ENCODE measurements at regions not wholly inside any gene's neighbourhood (a gene's known extent, or its start where the extent isn't known, plus 50 kb on each side); places are given as distances from the start of the nearest gene placed in this dataset.

DNA sequence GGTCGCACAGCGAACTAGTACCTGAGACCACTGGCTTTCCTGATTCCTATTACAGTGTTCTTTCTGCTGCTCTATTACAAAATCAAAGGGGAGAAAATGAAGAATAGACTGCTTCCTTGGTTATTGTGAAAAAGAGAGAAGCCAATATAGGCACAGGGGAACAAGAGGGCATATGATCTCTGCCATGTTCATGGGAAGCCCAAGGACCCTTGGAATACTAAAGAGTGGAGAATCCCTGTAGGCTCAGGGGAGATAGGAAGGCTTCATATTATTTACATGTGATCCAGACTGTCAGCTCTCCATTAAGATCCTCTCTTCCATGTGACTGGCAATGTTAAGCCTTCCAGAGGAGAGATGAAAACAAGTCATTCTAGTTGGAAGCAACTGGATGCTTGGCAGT lies 135.7 kb upstream of the MYCN start:
- TF ChIP-seq CTCF (IDR thresholded peaks at IDR 0.05; ENCODE audit: insufficient read depth, low read length, poor library complexity, severe bottlenecking): no peak
- Histone ChIP-seq H3K27me3 (replicated peaks; ENCODE audit: control insufficient read depth, insufficient read depth, low read length) (no peaks in the 10 kb centered on the region), H3K36me3 (ENCODE audit: control insufficient read depth, insufficient read depth, low read length) (no peaks in the 10 kb centered on the region), H3K4me3 (replicated peaks; ENCODE audit: low read depth, low read length) (no peak overlapping the region)
- DNase-seq (ENCODE audit: extremely low read depth, insufficient read length): no peak

DNA sequence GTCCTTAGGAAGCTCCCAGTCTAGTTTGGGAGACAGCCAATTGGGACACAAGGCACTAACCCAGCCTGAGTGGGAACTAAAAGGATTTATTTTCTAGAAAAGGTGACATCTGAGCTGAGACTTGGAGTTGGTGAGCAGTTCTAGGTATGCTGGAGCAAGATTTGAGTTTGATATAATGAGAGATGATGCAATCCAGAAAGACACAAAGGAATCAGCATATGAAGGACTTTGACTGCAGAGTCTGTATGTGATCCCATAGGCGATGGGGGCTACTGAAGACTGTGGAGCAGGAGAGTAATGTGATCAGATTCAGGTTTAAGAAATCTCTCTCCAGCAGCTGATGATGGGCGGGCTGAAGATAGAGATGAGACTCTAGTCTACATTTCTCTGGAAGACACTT lies 135.1 kb upstream of the MYCN start:
- no peak for DNase-seq (ENCODE audit: extremely low read depth, insufficient read length)
- TF ChIP-seq CTCF (IDR thresholded peaks at IDR 0.05; ENCODE audit: insufficient read depth, low read length, poor library complexity, severe bottlenecking): no peak
- H3K4me3 ChIP-seq (replicated peaks; ENCODE audit: low read depth, low read length): no peak overlapping the region
- no peaks in the 10 kb centered on the region for H3K27me3 ChIP-seq (replicated peaks; ENCODE audit: control insufficient read depth, insufficient read depth, low read length)
- H3K36me3 ChIP-seq (ENCODE audit: control insufficient read depth, insufficient read depth, low read length): no peaks in the 10 kb centered on the region

DNA sequence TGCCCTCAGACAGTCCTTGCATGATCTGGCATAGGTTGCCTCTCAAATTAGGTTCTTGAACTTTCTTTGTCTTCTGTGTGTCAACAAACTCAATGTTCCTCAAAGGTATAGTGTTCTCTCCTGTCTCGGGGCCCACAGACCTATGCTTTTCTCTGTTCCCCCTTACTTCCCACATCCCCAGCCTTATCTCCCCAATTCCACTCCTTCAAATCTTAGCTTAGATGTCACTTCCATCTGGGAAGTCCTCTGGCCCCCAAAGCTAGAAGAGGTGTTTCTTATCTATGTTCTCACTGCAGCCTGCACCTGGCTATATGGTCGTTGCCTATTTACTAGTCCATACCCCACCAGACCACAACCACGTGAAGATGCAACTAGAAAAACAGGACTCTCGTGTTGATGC lies 134.6 kb upstream of the MYCN start:
- no peak for DNase-seq (ENCODE audit: extremely low read depth, insufficient read length)
- no peak overlapping the region for H3K4me3 ChIP-seq (replicated peaks; ENCODE audit: low read depth, low read length)
- no peaks in the 10 kb centered on the region for H3K27me3 ChIP-seq (replicated peaks; ENCODE audit: control insufficient read depth, insufficient read depth, low read length)
- H3K36me3 ChIP-seq (ENCODE audit: control insufficient read depth, insufficient read depth, low read length): no peaks in the 10 kb centered on the region
- TF ChIP-seq CTCF (IDR thresholded peaks at IDR 0.05; ENCODE audit: insufficient read depth, low read length, poor library complexity, severe bottlenecking): no peak

GRCh38 chr2:15806801-15807417 lies 133.4 kb upstream of the MYCN start:
- Histone ChIP-seq H3K36me3 (ENCODE audit: control insufficient read depth, insufficient read depth, low read length) (no peaks in the 10 kb centered on the region), H3K4me3 (replicated peaks; ENCODE audit: low read depth, low read length) (no peak overlapping the region), H3K27me3 (replicated peaks; ENCODE audit: control insufficient read depth, insufficient read depth, low read length) (0 out of 2 replicates have a peak, but pooled peaks cover 1% of the 10 kb centered on the region)
- no peak for TF ChIP-seq CTCF (IDR thresholded peaks at IDR 0.05; ENCODE audit: insufficient read depth, low read length, poor library complexity, severe bottlenecking)
- DNase-seq (ENCODE audit: extremely low read depth, insufficient read length): no peak

DNA sequence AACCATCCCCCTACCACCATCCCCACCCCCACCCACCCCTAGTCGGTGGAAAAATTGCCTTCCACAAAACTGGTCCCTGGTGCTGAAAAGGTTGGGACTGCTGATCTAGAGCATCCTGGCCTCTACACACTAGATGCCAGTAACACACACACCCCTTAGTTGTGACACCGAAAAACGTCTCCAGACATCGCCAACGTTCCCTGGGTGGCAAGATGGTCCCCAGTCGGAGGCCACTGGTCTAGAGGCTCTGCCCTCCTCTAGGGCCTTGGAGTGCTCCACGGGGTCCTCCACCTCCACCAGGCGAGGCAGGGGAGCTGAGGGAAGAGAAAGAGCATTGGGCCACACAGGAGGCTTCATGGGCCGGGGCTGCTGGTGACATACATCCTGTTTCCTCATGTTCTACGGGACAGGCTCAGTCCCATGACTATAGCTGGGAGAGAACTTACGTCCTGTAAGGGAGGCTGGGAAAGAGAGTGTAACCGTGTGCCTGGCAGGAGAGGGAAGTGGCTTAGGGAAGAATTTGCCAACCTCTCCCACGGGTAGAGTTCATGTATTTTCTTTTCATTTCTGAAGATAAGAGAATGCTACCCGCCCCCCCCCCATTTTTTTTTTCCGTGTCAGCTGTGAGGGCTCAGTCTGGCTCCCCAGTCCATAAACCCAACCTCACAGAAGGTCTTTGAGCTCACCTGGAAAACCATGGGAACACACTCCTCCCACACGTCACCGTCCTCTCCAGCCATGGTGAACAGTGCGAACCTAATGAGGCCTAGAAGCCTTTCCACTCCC lies 132.7 kb upstream of the MYCN start:
- Histone ChIP-seq H3K27me3 (replicated peaks; ENCODE audit: control insufficient read depth, insufficient read depth, low read length) (0 out of 2 replicates have a peak, but pooled peaks cover 1% of the 10 kb centered on the region), H3K36me3 (ENCODE audit: control insufficient read depth, insufficient read depth, low read length) (no peaks in the 10 kb centered on the region), H3K4me3 (replicated peaks; ENCODE audit: low read depth, low read length) (no peak overlapping the region)
- no peak for DNase-seq (ENCODE audit: extremely low read depth, insufficient read length)
- TF ChIP-seq CTCF (IDR thresholded peaks at IDR 0.05; ENCODE audit: insufficient read depth, low read length, poor library complexity, severe bottlenecking): no peak

Measured in GM06990 (cell line).